ENCODE measurements at regions not wholly inside any gene's neighbourhood (a gene's known extent, or its start where the extent isn't known, plus 50 kb on each side); places are given as distances from the start of the nearest gene placed in this dataset.

DNA sequence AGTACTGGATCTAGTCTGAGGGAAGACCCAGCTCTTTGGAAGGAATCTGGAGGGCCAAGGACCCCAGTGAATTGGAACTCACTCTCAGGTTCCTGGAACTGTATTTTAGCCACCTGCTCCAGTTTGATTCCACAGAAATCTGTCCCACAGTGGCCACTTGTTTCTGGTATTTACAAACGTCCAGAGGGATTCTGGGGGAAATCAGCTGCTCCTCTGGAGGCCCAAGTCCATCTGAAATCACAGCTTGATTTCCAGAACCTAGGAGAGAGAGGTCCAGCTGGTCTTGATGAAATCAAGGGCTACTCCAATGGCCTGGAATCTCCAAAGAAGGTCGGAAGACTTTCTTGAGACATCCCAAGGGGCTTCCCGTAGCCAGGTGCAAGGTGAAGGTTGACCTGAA lies 132.3 kb upstream of the UMPS start:
- TF ChIP-seq, protein P1, sequence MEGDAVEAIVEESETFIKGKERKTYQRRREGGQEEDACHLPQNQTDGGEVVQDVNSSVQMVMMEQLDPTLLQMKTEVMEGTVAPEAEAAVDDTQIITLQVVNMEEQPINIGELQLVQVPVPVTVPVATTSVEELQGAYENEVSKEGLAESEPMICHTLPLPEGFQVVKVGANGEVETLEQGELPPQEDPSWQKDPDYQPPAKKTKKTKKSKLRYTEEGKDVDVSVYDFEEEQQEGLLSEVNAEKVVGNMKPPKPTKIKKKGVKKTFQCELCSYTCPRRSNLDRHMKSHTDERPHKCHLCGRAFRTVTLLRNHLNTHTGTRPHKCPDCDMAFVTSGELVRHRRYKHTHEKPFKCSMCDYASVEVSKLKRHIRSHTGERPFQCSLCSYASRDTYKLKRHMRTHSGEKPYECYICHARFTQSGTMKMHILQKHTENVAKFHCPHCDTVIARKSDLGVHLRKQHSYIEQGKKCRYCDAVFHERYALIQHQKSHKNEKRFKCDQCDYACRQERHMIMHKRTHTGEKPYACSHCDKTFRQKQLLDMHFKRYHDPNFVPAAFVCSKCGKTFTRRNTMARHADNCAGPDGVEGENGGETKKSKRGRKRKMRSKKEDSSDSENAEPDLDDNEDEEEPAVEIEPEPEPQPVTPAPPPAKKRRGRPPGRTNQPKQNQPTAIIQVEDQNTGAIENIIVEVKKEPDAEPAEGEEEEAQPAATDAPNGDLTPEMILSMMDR (conservative IDR thresholded peaks at IDR 0.05; ENCODE audit: low read length): no peak
- TF ChIP-seq EZH2phosphoT487 (IDR thresholded peaks at IDR 0.05; ENCODE audit: borderline replicate concordance, low read depth, low read length): no peak

Measured in OCI-LY7 (cell line).